Activated T-cell treated with anti-CD3 and anti-CD28 coated beads, Interleukin-2, amount 50 U/mL, for 1 hour (primary cell): ENCODE measurements at regions not wholly inside any gene's neighbourhood (a gene's known extent, or its start where the extent isn't known, plus 50 kb on each side); places are given as distances from the start of the nearest gene placed in this dataset.
"Not testable (repeated sequence)": the region's sequence is repeated elsewhere in the genome, so short reads cannot be mapped to it uniquely, and the experiment has no call there.

Experiments used
- DNase-seq: peaks from one replicate; pipeline ENCODE4 v3.0.0-alpha.2; 2020

DNA sequence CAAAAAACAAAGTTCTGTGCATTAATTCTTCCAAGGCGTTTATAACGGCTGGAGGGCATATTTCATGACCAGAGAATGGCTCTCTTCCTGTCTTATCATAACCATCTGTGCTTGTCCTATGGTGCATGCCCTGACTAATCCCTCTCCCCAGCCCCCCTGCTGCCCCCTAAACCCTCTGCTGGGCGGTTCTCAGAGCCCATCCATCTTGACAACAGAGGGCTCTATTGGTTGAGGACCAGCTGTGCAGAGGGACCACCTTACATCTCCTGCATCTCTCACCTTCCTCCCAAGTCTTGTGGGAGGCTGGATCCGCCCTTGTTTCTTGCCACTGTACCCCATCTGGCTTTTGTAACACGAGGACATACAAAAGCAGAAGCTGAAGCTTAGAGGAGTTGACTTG is 282.1 kb downstream of the MIAT start:
- DNase-seq, result no peak

DNA sequence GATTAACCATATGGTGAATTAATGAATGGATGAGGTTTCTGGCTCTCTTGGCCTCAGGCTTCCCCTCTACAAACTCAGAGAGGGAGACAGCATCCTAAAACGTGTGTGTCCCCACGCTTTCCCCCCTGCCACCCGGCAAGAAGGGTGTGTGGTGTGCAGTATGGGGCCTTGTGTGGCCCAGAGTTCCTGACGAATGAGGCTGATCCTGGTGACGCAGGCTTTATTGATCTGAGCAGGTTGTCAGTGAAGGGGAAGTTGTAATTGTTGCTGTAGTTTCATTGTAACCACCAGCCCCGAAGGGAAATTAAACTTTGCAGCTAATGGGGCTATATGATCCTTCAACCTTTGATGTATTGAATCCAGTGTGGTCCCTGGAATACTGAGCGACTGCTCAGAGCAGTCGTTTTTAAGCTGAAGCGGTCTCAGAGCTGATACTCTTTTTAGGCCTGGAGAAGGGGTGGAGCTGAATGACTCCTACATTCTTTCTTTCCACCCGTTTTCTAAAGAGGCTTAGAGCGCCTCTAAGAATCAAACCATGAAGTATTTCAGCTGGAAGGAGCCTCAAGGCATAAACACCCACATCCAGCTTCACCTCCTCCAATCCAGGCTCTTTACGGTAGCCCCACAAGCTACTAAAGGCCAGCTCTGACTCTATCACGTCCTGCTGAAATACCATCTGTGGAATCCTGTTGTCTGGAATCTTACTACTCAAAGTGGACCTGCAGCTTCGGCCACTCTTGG is 284.7 kb downstream of the MIAT start:
- no peak for DNase-seq

DNA sequence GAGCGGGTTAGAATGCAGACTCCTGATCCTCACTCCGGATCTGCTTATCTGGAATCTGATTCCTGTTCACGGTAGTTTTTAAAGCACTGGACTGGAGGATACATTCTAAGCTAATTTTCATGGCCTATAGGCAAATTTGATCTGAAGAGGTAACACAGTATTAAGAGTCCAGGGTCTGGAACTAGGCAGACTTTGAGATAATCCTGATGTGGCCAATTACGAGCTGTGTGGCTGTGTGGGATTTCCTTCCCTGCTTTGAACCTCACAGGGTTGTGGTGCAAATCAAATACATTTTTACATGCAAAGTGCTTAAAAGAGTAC is 285.2 kb downstream of the MIAT start:
- DNase-seq, result no peak

DNA sequence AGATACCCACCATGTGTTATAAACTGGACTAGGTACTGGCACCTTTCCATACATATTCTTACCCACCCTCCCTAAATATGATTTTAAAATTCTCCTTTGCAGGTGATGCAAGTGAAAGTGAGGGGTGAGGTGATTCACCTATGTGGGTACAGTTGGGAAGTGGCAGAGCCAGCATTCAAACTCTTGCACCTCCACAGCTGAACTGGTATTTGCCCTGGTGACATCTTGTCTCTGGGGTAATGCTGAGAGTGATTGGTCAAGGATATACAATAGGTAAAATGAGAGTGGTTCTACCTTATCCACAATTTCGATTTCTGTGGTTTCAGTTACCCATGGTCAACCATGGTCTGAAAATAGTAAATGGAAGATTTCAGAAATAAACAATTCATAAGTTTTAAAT is 288.2 kb downstream of the MIAT start:
- DNase-seq, result no peak

DNA sequence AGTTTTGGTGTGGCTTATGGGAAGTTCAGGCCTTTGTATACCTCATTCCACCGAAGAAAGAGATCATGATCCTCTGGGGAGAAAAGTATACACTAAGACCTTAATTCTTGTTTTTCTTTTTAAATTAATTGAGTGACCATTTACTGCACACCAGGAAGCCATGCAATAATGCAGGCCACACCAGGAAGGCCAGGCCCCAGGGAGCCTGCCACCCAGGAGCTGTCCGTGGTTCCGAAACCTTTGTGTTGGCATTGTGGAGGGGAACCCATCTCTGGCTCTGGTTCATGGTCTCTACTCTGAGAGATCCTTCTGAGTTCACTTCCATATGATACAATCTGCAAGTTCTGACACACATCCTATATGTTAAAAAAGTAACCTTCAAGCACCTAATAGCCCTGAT is 291.8 kb downstream of the MIAT start:
- DNase-seq, result no peak

DNA sequence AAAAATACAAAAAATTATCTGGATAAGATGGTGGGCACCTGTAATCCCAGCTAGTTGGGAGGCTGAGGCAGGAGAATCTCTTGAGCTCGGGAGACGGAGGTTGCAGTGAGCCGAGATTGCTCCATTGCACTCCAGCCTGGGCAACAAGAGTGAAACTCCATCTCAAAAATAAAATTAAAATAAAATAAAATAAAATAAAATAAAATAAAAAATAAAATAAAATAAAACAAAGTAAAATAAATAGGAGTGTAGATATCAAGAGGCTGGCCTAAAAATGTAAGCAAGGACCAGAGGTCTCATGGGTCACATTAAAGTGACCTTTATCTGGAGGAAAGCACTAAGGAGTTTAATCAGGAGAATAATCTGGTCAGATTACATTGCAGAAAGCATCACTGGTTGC is 293.8 kb downstream of the MIAT start:
- not testable (repeated sequence) for DNase-seq

DNA sequence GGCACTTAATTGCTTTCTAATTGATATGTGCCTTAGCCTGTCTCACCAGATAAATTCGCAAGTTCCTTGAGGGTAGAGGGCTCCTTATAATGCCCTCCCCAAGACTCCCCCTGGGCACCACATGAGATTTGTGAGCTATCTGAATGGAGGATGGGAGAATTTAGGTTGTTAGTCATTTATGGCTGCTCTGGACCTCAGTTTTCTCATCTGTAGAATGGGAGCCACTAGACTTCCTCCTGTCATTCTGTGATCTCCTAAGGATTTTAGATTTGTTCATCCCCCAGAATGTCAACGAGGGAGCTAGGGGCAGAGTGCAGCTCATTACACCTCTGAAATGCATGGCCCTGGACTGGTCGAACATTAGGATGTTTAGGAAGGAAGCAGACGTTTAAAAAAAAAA is 294.6 kb downstream of the MIAT start:
- DNase-seq, result no peak

DNA sequence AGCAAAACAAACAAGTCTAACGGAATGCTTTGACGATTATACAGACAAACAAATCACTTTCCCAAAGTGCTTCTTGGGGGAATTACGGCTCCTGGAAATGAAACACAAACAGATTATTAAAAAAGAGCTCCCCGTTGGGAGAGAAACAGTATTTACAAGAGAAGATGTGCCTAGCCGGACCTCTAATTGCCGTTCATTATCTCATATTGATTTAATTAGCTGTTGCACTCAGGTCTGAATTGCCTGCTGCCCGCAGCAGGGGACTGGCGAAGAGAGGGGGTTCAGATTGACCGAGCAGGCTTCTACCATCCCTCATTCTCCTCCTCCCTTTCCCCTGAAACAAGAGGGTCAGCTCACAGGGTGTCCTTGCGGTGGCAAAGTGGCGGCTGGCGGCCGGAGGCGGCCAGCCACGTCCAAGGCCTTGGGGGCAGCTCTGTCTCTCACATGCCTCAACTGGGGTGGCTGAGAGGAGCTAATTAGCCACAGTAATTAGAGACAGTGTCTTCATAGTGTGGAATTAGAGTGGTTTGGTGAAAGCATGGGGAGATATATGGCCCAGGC is 295.1 kb downstream of the MIAT start:
- DNase-seq, result no peak

DNA sequence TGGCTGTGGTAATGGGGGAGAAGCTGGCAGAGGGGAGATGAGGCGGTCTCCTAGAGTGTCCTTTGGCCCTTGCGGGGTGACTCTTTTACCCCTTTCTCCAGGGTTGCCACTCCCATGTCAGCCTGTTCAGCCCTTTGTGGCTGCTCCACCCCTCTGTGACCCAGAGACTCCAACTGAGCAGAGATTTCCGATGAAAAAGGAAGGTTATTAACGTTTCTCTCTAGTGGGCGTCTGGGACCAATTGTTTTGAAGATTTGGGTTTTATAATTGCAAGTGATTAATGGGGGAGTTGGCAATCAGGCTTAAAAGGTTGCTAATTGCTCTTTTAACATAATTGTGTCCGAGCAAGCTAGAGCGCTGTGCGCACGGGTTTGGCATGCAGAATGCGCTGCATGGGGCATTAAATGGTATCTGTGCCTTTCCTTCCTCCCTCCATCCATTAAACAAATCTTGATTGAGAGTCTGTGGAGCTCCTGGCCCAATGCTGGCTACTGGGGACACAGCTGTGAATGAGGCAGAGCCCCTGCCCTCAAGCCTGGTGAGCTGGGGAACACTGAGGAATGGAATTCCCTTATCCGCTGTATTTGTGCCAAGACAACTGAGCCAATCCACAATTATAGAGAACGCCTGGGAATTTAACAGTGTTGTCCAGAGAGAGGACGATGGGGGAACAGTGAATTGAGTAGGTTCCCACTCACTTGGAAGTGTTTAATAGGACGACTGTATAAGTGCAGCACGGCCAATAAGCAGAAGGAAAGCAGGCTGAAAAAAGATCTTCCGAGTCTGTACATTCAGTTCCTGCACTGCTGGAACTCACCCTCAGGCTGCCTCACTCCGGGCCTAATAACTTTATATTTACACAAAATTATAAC is 295.9 kb downstream of the MIAT start:
- no peak for DNase-seq

DNA sequence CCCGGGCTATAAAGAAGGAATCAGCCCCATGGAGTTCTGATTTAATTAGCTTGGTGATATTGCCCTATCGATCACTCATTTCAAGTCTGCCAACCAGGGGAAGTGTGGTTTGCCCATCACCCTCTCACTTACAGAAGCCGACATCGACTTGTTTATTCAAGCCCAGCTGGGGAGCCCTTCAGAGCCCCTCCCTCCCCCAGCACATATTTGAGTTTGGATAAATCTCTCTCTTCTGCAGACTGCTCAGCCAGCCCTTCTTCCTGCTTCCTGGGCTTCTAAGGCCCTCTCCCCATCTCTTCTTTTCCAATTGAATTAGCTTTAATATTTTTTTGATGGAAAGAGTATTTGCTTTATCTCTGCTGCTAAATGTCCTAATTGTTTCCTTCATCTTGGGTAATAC is 299.0 kb downstream of the MIAT start:
- no peak for DNase-seq

DNA sequence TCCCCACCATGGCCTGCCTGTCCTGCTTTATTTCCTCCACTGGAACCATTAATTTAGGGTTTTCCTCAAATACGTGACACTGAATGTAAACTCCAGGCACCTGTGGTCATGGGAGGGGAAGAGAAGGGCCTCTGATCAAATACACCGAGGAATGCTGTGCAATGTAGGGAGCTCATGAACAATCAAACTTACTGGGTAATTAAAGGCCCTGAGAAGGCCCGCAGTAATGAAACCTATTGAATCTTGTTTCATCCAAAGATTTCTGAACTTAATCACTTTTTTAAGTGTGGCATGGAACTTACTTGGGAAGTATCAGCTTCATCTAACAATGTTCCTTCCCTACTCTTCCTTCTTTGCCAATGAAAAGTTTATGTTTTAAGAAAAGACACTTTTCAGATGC is 299.8 kb downstream of the MIAT start:
- no peak for DNase-seq

DNA sequence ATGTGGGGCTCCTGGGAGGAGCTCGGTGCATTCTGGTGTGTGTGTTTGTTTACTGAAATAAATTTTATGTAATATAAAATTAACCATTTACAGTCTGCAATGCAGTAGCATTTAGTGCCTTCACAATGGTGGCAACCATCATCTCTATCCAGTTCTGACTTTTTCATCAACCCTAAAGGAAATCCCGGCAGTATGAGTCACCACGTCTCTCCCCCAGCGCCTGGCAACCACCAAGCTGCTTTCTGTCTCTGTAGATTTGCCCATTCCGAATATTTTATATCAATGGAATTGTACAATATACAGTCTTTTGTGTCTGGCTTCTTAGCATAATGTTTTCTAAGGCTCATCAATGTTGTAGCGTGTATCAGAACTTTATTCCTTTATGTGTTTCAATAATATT is 300.5 kb downstream of the MIAT start:
- no peak for DNase-seq

DNA sequence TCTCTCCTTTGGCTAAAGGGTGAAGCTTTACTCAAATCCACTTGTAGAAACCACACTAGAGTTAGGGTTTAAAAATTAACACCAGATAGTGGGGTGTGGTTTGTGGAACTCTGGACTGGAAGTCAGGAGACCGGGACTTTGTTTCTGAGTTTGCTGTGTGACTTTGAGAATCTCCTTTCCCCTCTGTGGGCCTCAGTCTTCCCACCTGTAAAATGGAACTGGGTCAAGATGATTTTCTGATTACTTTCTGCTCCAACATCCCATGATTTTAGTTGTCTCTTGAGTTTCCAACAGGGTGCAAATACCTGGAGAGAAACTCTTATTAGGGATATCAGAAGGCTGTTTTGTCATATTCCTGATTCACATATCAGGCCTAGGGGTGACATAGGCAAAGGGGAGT is 301.0 kb downstream of the MIAT start:
- DNase-seq, result no peak

DNA sequence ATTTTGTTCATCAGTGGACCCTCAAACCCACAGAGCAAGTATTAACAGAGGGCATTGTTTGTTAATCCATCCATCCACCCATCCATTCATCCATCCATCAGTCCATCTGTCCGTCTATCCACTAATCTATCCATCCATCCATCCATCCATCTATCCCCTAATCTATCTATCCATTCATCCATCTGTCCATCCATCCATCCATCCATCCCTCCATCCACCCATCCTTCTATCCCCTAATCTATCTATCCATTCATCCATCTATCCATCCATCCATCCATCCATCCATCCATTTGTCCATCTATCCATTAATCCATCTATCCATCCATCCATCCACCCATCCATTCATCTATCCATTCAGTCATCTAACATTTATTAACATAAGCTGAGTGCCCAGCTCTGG is 307.3 kb downstream of the MIAT start:
- no peak for DNase-seq

DNA sequence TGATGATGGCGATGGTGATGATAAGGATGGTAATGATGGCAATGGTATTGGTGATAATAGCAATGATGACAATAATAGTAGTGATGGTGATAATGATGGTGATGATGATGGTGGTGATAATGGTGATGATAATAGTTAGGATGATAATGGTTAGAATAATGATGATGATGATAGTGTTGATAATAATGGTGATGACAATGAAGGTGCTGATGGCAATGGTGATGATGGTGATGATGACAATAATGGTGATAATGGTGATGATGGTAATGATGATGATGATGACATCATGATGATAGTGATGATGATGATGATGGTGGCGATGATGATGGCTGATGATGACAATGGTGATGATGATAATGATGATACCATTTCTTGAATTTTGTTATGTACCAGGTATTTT is 309.9 kb downstream of the MIAT start:
- no peak for DNase-seq

DNA sequence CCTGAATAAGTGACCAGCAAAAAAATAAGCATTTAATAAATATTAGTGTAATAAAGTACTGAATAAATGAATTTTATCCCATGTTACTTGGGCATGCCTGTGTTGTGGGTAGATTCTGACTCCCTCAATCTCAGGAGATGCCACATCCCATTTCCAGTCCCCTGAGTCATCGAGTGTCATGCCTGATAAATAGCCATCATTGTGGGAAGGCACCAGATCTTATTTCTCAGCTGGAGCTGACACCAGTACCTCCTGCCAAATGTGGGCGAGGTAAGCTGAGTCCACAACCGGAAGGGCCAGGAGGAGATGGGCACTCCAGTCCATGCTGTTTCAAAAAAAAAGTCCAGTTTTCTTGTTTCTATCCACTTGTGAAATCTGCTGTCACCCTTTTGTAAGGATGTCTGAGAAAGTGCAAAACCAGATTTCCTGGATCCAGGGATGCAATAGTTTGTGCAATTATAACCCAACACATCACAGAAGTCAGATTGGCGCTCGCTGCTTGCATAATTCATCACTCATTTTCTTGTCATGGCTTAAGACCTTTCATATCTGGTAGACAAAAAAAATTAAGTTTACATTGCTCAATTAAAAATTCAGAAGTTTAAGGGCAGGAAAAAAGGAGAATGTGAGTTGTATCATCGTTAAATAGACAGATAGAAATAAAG is 311.6 kb downstream of the MIAT start:
- DNase-seq, result no peak

DNA sequence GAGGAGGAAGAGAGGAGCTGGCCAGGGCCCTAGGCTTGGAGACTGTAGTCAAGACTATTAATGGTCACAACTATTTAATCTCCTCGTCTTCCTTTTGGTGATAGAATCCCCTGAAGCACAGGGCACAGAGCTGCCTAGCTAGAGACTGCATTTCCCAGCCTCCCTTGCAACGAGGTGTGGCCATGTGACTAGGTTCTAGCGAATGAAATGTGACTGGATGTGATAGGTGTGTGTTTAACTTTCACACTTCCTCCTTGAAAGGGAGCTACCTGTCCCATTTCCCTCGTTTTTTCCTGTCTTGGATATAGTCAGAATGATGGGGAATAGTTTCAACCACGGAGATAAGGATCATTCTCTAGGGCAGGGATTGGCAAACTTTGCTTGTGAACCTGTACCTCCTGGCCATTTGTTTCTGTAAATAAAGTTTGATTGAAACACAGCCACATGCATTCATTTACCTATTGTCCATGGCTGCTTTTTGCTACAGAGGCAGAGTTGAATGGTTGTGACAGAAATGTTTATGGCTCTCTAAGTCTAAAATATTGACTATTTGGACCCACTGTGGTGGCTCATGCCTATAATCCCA is 313.5 kb downstream of the MIAT start:
- no peak for DNase-seq

DNA sequence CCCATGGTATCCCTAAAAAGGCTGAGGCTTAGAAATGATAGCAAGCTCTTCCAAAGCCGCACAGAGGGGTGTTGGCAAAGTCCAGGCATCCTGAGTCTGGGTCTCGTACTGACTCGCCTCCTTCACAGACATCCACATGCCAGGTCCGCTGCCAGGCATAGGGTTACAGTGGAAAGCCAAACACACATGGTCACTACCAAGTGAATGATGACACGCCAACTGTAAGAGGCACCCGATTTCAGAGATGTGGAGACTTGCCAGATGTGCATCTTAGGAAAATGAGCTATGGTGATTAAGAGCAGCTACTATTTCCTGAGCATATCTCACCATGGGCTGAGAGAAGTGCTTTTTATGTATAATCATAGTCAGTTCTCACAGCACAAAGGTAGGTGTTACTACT is 314.9 kb downstream of the MIAT start:
- DNase-seq, result no peak

DNA sequence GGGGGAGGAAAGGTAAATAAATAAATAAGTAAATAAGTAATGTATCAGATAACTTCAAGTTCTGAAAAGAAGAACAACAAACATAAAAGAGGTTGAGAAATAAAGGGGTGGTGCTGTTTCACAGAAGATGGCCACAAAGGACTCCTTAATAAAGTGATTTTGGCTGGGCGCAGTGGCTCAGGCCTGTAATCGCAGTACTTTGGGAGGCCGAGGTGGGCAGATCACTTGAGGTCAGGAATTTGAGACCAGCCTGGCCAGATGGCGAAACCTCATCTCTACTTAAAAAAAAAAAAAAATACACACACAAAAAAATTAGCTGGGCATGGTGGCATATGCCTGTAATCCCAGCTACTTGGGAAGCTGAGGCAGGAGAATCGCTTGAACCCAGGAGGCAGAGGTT is 315.5 kb downstream of the MIAT start:
- DNase-seq, result not testable (repeated sequence)

DNA sequence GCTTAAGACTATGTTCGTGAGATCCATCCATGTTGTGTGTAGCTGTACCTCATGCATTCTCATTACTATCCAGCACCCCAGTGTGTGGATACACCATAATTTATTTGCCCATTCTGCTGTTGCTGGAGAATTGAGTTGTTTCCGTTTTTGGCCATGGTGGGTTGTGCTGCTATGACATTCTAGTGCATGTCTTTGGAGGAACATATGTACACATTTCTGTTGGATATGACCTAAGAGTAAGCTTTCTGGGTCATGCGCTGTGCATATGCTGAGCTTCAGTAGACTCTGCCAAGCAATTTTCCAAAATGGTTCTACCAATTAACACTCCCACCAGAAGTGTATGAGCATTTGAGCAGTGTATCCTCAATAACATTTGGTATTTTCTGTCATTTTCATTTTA is 316.6 kb downstream of the MIAT start:
- DNase-seq, result no peak

DNA sequence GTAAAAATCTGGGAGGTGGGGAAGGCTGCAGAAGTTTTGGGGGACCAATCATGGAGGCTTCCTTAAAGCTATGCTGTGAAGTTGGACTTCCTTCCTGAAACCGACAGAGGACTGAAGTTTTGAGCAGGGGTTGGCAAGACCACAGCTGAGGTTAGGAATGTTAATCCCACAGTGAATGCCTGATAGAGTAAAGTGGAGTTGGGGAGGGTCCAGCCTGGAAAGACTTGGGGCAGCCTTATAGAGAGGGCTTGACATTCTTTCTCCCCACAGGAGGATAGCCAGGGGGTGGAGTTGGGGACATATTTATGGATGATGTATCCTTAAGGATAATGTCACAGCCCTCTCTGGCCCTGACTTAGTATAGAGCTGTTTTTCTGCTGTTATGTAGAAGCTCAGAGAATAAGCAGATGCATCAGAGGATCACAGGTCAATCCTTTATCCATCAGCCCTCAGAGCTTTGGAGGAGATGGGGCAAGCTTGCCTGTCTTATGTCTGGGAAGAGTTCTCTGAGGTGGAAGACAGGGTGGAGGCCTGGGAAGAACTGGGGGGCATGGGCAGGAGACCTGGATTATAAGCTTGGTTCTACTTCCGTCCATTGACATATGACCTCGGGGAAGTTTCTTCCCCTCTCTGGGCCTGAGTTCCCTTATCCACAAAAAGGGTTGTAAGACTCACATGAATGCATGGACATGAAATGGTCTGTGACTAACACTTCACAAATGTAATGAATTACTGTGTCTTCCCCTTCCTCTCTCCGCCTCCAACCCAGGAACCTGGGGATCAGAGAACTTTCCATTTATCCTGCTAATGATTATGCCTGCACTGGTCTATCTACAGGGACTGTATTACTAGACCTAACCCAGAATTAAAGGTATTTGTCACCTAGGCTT is 317.8 kb downstream of the MIAT start:
- DNase-seq, result no peak

DNA sequence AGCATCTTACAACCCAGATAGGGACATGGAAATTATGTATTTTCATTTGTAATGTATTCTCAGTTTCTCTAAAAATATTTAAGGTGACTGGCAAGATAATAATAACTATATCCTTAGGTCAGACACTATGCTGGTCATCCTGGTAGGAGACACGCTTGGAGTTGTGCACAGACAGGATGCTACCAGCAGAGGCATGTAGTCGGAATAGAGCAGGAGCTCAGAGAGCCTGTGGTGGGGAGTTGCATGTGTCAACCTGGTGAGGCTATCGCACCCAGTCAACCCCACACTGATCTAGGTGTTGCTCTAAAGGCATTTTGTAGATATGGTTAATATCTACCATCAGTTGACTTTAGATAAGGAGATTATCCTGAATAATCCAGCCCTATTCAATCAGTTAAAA is 318.5 kb downstream of the MIAT start:
- no peak for DNase-seq
